ENCODE measurements at regions not wholly inside any gene's neighbourhood (a gene's known extent, or its start where the extent isn't known, plus 50 kb on each side); places are given as distances from the start of the nearest gene placed in this dataset.

- no peak for TF ChIP-seq E2F1 (CRISPR knock-in tag; IDR thresholded peaks at IDR 0.05)
- no peak for TF ChIP-seq TEAD4 (CRISPR knock-in tag; IDR thresholded peaks at IDR 0.05)
- no peak for TF ChIP-seq SMAD3 (CRISPR knock-in tag; IDR thresholded peaks at IDR 0.05; ENCODE audit: borderline replicate concordance)
- TF ChIP-seq ZSCAN18 (CRISPR knock-in tag; IDR thresholded peaks at IDR 0.05): no peak
- no peak for TF ChIP-seq FOXP4 (CRISPR knock-in tag; IDR thresholded peaks at IDR 0.05)
- TF ChIP-seq SMAD4 (CRISPR knock-in tag; IDR thresholded peaks at IDR 0.05): no peak
These were observed 70.2 kb downstream of the DACT1 start (continued) for GRCh38 chr14:58707949-58708348.

GRCh38 chr14:58709949-58710348 is 72.2 kb downstream of the DACT1 start:
- Mint-ChIP-seq H3K36me3 (no peaks in the 10 kb centered on the region), H3K9me3 (no peaks in the 10 kb centered on the region), H3K4me1 (peaks cover 9% of the 10 kb centered on the region), H3K27ac (no peak overlapping the region), H3K27me3 (ENCODE audit: low read depth) (no peaks in the 10 kb centered on the region), H3K4me3 (no peak overlapping the region)
- TF ChIP-seq ZBTB21 (CRISPR knock-in tag; IDR thresholded peaks at IDR 0.05; ENCODE audit: borderline replicate concordance): no peak
- TF ChIP-seq OVOL2 (CRISPR knock-in tag; IDR thresholded peaks at IDR 0.05; ENCODE audit: borderline replicate concordance): no peak
- TF ChIP-seq ZNF263 (CRISPR knock-in tag; IDR thresholded peaks at IDR 0.05; ENCODE audit: low read depth): no peak
- TF ChIP-seq ZNF425 (CRISPR knock-in tag; conservative IDR thresholded peaks at IDR 0.05): no peak
- no peak for TF ChIP-seq CBFB (CRISPR knock-in tag; IDR thresholded peaks at IDR 0.05; ENCODE audit: low read depth)
- no peak for TF ChIP-seq ZNF317 (CRISPR knock-in tag; IDR thresholded peaks at IDR 0.05; ENCODE audit: borderline replicate concordance, low read depth)
- POLR2A ChIA-PET: no interaction called here
- ATAC-seq (no peak), DNase-seq (ENCODE audit: low spot score) (no peak)
- CTCF ChIA-PET: no interaction called here

- no peak for TF ChIP-seq JAZF1 (CRISPR knock-in tag; IDR thresholded peaks at IDR 0.05)
- no peak for TF ChIP-seq OVOL2 (CRISPR knock-in tag; IDR thresholded peaks at IDR 0.05; ENCODE audit: borderline replicate concordance)
- TF ChIP-seq HMGXB4 (CRISPR knock-in tag; IDR thresholded peaks at IDR 0.05): no peak
- TF ChIP-seq MAX (CRISPR knock-in tag; IDR thresholded peaks at IDR 0.05): no peak
- TF ChIP-seq TEAD1 (CRISPR knock-in tag; IDR thresholded peaks at IDR 0.05): no peak
- TF ChIP-seq ZNF671 (CRISPR knock-in tag; IDR thresholded peaks at IDR 0.05): no peak
- no peak for TF ChIP-seq ZBTB43 (CRISPR knock-in tag; IDR thresholded peaks at IDR 0.05)
- no peak for TF ChIP-seq ZNF219 (CRISPR knock-in tag; IDR thresholded peaks at IDR 0.05; ENCODE audit: borderline replicate concordance)
- TF ChIP-seq ZSCAN18 (CRISPR knock-in tag; IDR thresholded peaks at IDR 0.05): no peak
- ATAC-seq: no peak
- H3K36me3 Mint-ChIP-seq: no peaks in the 10 kb centered on the region
- no peak overlapping the region for H3K4me3 Mint-ChIP-seq
- no peak for DNase-seq (ENCODE audit: low spot score)
- H3K4me1 Mint-ChIP-seq: peaks cover 10% of the 10 kb centered on the region
- ChIA-PET POLR2A (no interaction called here), CTCF (no interaction called here)
- no peak overlapping the region for H3K27ac Mint-ChIP-seq
- H3K27me3 Mint-ChIP-seq (ENCODE audit: low read depth): no peaks in the 10 kb centered on the region
- no peaks in the 10 kb centered on the region for H3K9me3 Mint-ChIP-seq
These were observed 73.6 kb downstream of the DACT1 start for GRCh38 chr14:58711382-58711781.
